HG02938 (cell line): ENCODE measurements at regions not wholly inside any gene's neighbourhood (a gene's known extent, or its start where the extent isn't known, plus 50 kb on each side); places are given as distances from the start of the nearest gene placed in this dataset.

Experiments
- ATAC-seq: cut with Tn5 transposase; IDR thresholded peaks from one replicate; pipeline ENCODE4 v1.9.1; 2021; ENCODE audit warnings: mild to moderate bottlenecking, moderate library complexity; ENCODE audit not compliant: unreplicated experiment

- ATAC-seq = no peak
These were observed 833.3 kb downstream of the USP25 start for GRCh38 chr21:16563116-16563515.

GRCh38 chr21:16563795-16564194, 834.0 kb downstream of the USP25 start:
- no peak for ATAC-seq

GRCh38 chr21:16568244-16568643, 838.5 kb downstream of the USP25 start:
- ATAC-seq = no peak

GRCh38 chr21:16568661-16569060, 838.9 kb downstream of the USP25 start:
- ATAC-seq = no peak

GRCh38 chr21:16569679-16570078, 839.9 kb downstream of the USP25 start:
- no peak for ATAC-seq

GRCh38 chr21:16570171-16570570, 840.4 kb downstream of the USP25 start:
- ATAC-seq = no peak

GRCh38 chr21:16570856-16571255, 841.1 kb downstream of the USP25 start:
- no peak for ATAC-seq

- ATAC-seq = no peak
These were observed 841.8 kb downstream of the USP25 start for GRCh38 chr21:16571594-16571993.

- ATAC-seq = no peak
These were observed 842.2 kb downstream of the USP25 start for GRCh38 chr21:16572032-16572431.

- no peak for ATAC-seq
These were observed 843.8 kb downstream of the USP25 start for GRCh38 chr21:16573578-16573977.

- ATAC-seq = no peak
These were observed 848.2 kb downstream of the USP25 start for GRCh38 chr21:16577975-16578374.

GRCh38 chr21:16578912-16579311, 849.1 kb downstream of the USP25 start:
- no peak for ATAC-seq

GRCh38 chr21:16579538-16579937, 849.8 kb downstream of the USP25 start:
- ATAC-seq = no peak

- no peak for ATAC-seq
These were observed 850.9 kb downstream of the USP25 start for GRCh38 chr21:16580661-16581060.

GRCh38 chr21:16583556-16583955, 853.8 kb downstream of the USP25 start:
- ATAC-seq = no peak

GRCh38 chr21:16584756-16585155, 855.0 kb downstream of the USP25 start:
- ATAC-seq = no peak

GRCh38 chr21:16585896-16586295, 856.1 kb downstream of the USP25 start:
- no peak for ATAC-seq

- no peak for ATAC-seq
These were observed 857.4 kb downstream of the USP25 start for GRCh38 chr21:16587141-16587581.

- ATAC-seq = no peak
These were observed 858.0 kb downstream of the USP25 start for GRCh38 chr21:16587681-16588375.

GRCh38 chr21:16588433-16588860, 858.7 kb downstream of the USP25 start:
- no peak for ATAC-seq

- no peak for ATAC-seq
These were observed 859.5 kb downstream of the USP25 start for GRCh38 chr21:16589006-16589898.

GRCh38 chr21:16590186-16590585, 860.4 kb downstream of the USP25 start:
- ATAC-seq = no peak
